ENCODE measurements at regions not wholly inside any gene's neighbourhood (a gene's known extent, or its start where the extent isn't known, plus 50 kb on each side); places are given as distances from the start of the nearest gene placed in this dataset.

DNA sequence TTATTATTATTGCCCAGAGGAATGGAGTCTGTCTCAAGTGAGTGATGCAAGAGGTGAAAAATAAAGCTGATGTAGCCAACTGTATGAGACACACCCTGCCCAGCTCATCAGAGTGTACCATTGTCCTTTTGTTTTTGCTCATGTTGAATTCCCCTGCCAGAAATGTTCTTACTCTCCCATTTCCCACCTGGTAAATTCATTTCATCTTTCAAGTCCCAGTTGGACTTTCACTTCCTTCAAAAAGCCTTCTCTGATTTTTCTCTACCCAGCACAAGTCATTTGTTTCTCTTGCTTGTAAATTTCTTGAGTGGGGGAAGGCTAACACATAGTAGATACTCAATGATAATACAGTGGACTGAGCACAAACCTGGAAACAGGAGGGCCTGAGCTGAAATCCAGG, 394.5 kb upstream of the ZNF462 start:
- TF ChIP-seq EZH2 (IDR thresholded peaks at IDR 0.05) (no peak), POLR2AphosphoS5 (IDR thresholded peaks at IDR 0.05; ENCODE audit: borderline replicate concordance, low read depth, low read length) (no peak), FOXP2 (optimal IDR thresholded peaks at IDR 0.05; ENCODE audit: control extremely low read depth, extremely low read length, insufficient read depth) (no peak)

All from SK-N-MC (cell line).